Duodenal mucosa (tissue), 2 donors: ENCODE measurements at regions not wholly inside any gene's neighbourhood (a gene's known extent, or its start where the extent isn't known, plus 50 kb on each side); places are given as distances from the start of the nearest gene placed in this dataset.
"Not testable (repeated sequence)": the region's sequence is repeated elsewhere in the genome, so short reads cannot be mapped to it uniquely, and the experiment has no call there.

ENCODE experiments used
- H3K27ac ChIP-seq: one replicate; pipeline ENCODE4 v1.7.0; 2013; ENCODE audit warnings: low read depth, low read length
- H3K27me3 ChIP-seq, 2 donors: one replicate each; pipeline ENCODE4 v1.7.0; 2013; ENCODE audit warnings: low read length in 2 of 2, control low read depth in 1 of 2; ENCODE audit not compliant: insufficient read depth in 2 of 2, control insufficient read depth in 1 of 2
- H3K36me3 ChIP-seq, 2 donors: one replicate each; pipeline ENCODE4 v1.7.0; 2013; ENCODE audit warnings: low read length in 2 of 2, control low read depth in 1 of 2; ENCODE audit not compliant: insufficient read depth in 2 of 2, control insufficient read depth in 1 of 2
- H3K4me1 ChIP-seq, 2 donors: one replicate each; pipeline ENCODE4 v1.7.0; 2013; ENCODE audit warnings: low read length in 2 of 2, control low read depth in 1 of 2; ENCODE audit not compliant: insufficient read depth in 2 of 2, control insufficient read depth in 1 of 2
- H3K4me3 ChIP-seq, 2 donors: one replicate each; pipeline ENCODE4 v1.7.0; 2013; ENCODE audit warnings: low read length in 2 of 2, low read depth in 1 of 2
- H3K9ac ChIP-seq, 2 donors: one replicate each; pipeline ENCODE4 v1.7.0; 2013; ENCODE audit warnings: low read length in 2 of 2, low read depth in 1 of 2
- H3K9me3 ChIP-seq, 2 donors: one replicate each; pipeline ENCODE4 v1.7.0; 2013; ENCODE audit warnings: low read length in 2 of 2, control low read depth in 1 of 2; ENCODE audit not compliant: control insufficient read depth in 1 of 2

DNA sequence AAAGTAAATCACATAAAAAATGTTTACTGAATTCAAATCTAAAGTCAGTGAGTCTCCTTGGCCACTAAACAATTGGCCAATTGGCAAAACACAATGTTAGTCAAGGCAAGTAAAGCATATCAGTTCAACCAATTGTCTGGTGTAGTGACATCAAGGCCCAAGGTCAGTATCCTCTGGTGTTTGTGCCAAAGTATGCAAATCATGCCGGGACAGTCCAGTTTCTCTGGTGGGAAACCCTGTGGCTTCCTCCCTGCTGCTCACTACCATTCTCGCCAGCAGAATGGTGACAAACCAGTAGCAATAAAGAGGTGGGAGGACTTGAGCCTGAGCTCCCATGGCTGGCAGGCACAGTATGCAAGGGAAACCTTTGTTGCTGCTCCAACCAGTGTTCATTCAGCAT is 314.9 kb upstream of the FGF13 start:
- no peak overlapping the region for H3K27ac ChIP-seq
- H3K9ac ChIP-seq = no peak overlapping the region
- no peaks in the 10 kb centered on the region for H3K4me1 ChIP-seq
- H3K27me3 ChIP-seq = no peaks in the 10 kb centered on the region
- no peaks in the 10 kb centered on the region for H3K36me3 ChIP-seq
- no peaks in the 10 kb centered on the region for H3K9me3 ChIP-seq
- no peak overlapping the region for H3K4me3 ChIP-seq

- no peaks in the 10 kb centered on the region for H3K36me3 ChIP-seq
Observed at GRCh38 chrX:139025816-139026215, 314.3 kb upstream of the FGF13 start.

DNA sequence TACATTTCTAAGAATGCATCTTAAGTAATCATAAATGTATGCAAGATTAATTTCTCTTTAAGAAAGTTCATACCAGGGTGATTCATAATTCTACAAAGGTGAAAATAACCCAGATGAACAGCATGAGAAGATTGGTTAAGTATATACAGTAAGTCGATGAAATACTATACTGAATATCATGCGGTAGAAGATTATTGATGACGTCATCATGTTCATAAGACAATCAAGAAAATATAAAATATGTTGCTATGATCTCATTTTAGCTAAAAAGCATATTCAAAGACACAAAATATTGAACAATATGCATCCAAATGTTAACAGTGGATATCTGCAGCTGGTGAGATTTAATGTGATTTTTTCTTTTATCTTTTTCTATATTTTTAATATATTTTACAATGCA is 312.0 kb upstream of the FGF13 start:
- Histone ChIP-seq H3K27me3 (no peaks in the 10 kb centered on the region), H3K4me3 (no peak overlapping the region), H3K9me3 (no peaks in the 10 kb centered on the region)

More at GRCh38 chrX:139025816-139026215, 314.3 kb upstream of the FGF13 start:
- Histone ChIP-seq H3K27me3 (no peaks in the 10 kb centered on the region), H3K4me1 (no peaks in the 10 kb centered on the region), H3K9me3 (no peaks in the 10 kb centered on the region), H3K27ac (no peak overlapping the region), H3K4me3 (no peak overlapping the region), H3K9ac (no peak overlapping the region)

DNA sequence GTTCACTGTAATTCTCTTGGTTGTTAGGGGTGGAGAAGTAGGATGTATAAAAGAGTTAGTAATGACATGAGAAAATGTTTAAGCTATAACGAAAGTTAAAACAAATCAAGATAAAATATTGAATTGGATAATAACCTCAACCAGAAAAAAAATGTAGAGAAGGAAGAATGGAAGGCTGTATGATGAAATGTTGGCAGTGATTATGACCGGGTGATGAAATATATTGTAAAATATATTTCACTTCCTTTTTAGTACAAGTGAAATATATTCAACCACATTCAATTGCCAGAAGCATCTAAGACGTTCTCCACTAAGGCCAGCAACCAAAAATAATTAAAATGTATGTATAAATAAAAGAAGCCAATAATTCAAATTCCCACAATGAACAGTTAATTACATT is 309.3 kb upstream of the FGF13 start:
- Histone ChIP-seq H3K4me1 (no peaks in the 10 kb centered on the region), H3K4me3 (no peak overlapping the region), H3K27me3 (no peaks in the 10 kb centered on the region), H3K9me3 (no peaks in the 10 kb centered on the region), H3K27ac (no peak overlapping the region), H3K36me3 (no peaks in the 10 kb centered on the region), H3K9ac (no peak overlapping the region)

More for the DNA sequence above, 312.0 kb upstream of the FGF13 start:
- H3K4me1 ChIP-seq = no peaks in the 10 kb centered on the region
- H3K36me3 ChIP-seq = no peaks in the 10 kb centered on the region
- H3K9ac ChIP-seq = no peak overlapping the region
- no peak overlapping the region for H3K27ac ChIP-seq

DNA sequence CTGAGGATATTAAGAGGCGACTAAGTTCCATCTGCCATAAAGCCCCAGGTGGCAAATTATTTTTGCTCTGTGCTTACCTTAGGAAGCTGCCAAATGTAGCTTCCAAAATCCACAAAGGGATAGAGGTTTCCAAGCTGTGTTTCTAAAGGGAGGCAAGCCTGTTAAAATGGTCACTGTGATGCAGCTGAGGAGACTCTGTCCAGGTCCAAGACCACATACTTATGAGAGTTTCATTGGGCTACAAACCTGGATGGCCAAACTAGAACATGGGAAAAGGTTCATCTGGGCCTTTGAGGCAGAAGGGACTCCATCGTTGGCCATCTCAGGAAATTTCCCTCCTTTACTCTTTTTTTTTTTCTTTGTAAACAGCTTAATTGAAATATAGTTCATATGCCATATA is 306.9 kb upstream of the FGF13 start:
- H3K27ac ChIP-seq = no peak overlapping the region
- no peaks in the 10 kb centered on the region for H3K9me3 ChIP-seq
- no peaks in the 10 kb centered on the region for H3K27me3 ChIP-seq
- H3K4me3 ChIP-seq = no peak overlapping the region
- no peak overlapping the region for H3K9ac ChIP-seq
- H3K36me3 ChIP-seq = no peaks in the 10 kb centered on the region
- no peaks in the 10 kb centered on the region for H3K4me1 ChIP-seq

- Histone ChIP-seq H3K9me3 (no peaks in the 10 kb centered on the region), H3K4me3 (no peak overlapping the region), H3K27me3 (no peaks in the 10 kb centered on the region), H3K4me1 (no peaks in the 10 kb centered on the region), H3K27ac (no peak overlapping the region), H3K36me3 (no peaks in the 10 kb centered on the region), H3K9ac (no peak overlapping the region)
Observed at GRCh38 chrX:139015627-139016026, 304.1 kb upstream of the FGF13 start.

DNA sequence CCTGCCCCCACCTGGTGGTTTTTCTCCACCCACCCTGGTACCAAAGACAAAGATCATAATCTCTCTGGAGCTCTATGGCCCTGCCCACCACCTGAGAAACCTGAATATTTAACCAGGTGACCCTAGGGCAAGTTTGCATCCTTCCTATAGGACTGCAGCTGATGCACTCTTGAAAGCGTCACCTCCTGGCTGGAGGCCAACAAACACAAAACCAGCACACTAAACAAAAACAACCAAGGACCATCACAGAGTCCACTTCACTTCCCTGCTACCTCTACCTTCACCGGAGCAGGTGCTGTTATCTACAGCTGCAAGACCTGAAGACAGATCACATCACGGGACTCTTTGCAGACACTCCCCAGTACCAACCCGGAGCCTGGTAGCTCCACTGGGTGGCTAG is 296.7 kb upstream of the FGF13 start:
- Histone ChIP-seq H3K27ac (no peak overlapping the region), H3K36me3 (no peaks in the 10 kb centered on the region), H3K4me3 (no peak overlapping the region), H3K9me3 (no peaks in the 10 kb centered on the region), H3K27me3 (no peaks in the 10 kb centered on the region), H3K9ac (no peak overlapping the region), H3K4me1 (no peaks in the 10 kb centered on the region)

- H3K27me3 ChIP-seq, H3K4me1 ChIP-seq: not testable (repeated sequence)
Observed at GRCh38 chrX:139003856-139004527, 292.5 kb upstream of the FGF13 start.

DNA sequence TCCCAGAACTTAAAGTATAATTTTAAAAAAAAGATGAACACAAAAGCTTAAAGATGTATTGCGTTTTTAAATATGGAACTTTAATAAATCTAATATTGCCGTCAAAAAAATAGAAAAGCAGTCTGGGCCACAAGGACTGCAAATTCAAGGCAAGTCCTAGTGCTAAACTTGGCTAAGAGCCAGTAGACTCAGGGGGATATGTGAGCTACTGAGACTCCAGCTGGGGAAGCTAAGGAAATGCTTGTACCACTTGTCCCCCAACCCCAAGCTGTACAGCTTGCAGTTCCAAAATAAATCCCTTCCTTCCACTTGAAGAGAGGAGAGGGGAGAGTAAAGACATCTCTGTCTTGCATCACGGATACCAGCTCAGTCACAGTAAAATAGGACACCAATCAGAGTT is 290.8 kb upstream of the FGF13 start:
- no peaks in the 10 kb centered on the region for H3K4me1 ChIP-seq
- H3K27ac ChIP-seq = no peak overlapping the region
- no peaks in the 10 kb centered on the region for H3K27me3 ChIP-seq
- H3K36me3 ChIP-seq = no peaks in the 10 kb centered on the region
- no peaks in the 10 kb centered on the region for H3K9me3 ChIP-seq
- no peak overlapping the region for H3K9ac ChIP-seq
- no peak overlapping the region for H3K4me3 ChIP-seq

More at GRCh38 chrX:139003856-139004527, 292.5 kb upstream of the FGF13 start:
- H3K4me3 ChIP-seq, H3K9me3 ChIP-seq, H3K36me3 ChIP-seq, H3K27ac ChIP-seq, H3K9ac ChIP-seq: not testable (repeated sequence)

DNA sequence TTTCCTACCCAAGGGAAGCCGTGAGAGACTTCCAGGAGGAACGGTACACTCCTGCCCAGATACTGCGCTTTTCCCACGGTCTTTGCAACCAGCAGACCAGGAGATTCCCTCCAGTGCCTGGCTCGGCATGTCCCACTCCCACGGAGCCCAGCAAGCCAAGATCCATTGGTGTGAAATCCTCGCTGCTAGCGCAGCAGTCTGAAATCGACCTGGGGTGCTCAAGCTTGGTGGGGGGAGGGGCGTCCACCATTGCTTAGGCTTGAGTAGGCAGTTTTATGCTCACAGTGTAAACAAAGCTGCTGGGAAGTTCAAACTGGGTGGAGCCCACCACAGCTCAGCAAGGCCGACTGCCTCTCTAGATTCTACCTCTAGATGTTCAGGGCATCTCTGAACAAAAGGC is 284.8 kb upstream of the FGF13 start:
- H3K9ac ChIP-seq = no peak overlapping the region
- H3K9me3 ChIP-seq = no peaks in the 10 kb centered on the region
- no peaks in the 10 kb centered on the region for H3K27me3 ChIP-seq
- H3K27ac ChIP-seq = no peak overlapping the region
- H3K4me3 ChIP-seq = no peak overlapping the region
- H3K4me1 ChIP-seq = no peaks in the 10 kb centered on the region
- H3K36me3 ChIP-seq = no peaks in the 10 kb centered on the region

- Histone ChIP-seq H3K36me3 (no peaks in the 10 kb centered on the region), H3K4me1 (no peaks in the 10 kb centered on the region), H3K4me3 (no peak overlapping the region), H3K27ac (no peak overlapping the region), H3K9me3 (no peaks in the 10 kb centered on the region), H3K9ac (no peak overlapping the region), H3K27me3 (no peaks in the 10 kb centered on the region)
Observed at GRCh38 chrX:138995458-138995857, 283.9 kb upstream of the FGF13 start.
